GM18867 (cell line): ENCODE measurements at regions not wholly inside any gene's neighbourhood (a gene's known extent, or its start where the extent isn't known, plus 50 kb on each side); places are given as distances from the start of the nearest gene placed in this dataset.
"Not testable (repeated sequence)": the region's sequence is repeated elsewhere in the genome, so short reads cannot be mapped to it uniquely, and the experiment has no call there.

ENCODE experiments used
- ATAC-seq: cut with Tn5 transposase; IDR thresholded peaks from one replicate; pipeline ENCODE4 v1.9.1; 2021; ENCODE audit warnings: mild to moderate bottlenecking, moderate library complexity; ENCODE audit not compliant: unreplicated experiment

DNA sequence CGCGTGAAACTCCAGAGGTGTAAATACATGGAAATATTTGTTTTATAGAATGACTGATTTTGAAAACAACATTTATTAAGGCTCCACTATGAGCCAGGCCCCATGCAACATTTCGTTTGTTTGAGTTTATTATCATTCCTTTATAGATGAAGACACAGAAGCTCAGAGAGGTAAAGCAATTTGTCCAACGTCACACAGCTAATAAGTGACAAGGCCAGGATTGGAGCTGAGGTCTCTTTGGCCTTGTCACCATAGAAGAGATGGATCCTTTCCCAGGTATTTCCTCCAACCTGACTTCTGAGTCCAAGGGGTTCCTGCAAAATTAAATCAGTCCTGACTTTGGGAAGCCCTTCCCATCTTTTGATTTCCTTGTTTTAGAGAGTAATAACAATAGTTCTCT, 98.0 kb downstream of the SYF2 start:
- ATAC-seq = no peak

GRCh38 chr1:25131794-25132193, 100.5 kb downstream of the SYF2 start:
- no peak for ATAC-seq

- ATAC-seq = no peak
Measured at GRCh38 chr1:25130895-25131294, 101.4 kb downstream of the SYF2 start.

DNA sequence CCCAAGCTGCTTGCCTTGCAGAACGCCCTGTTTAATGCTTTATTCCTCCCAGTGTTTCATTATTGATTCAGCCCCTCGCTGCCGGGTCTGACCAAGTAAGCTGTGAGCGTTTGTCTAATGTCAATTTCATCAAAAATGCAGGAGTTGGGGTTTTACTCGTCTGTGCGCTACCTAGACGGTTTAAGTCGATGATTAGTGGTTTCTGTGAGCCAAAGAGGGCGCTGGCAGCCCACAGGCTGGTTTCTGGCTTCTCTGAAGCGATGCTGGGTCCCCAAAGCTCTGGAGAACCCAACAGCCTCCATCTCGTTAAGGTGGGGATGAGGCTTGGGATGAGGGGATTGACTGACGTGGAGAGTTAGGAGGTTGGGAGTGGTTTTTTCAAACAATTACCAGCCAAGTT, 102.9 kb downstream of the SYF2 start:
- no peak for ATAC-seq

GRCh38 chr1:25128121-25128621, 104.1 kb downstream of the SYF2 start:
- no peak for ATAC-seq

- no peak for ATAC-seq
Measured at GRCh38 chr1:25126562-25126961, 105.7 kb downstream of the SYF2 start.

GRCh38 chr1:25123551-25123950, 108.8 kb downstream of the SYF2 start:
- ATAC-seq = no peak

DNA sequence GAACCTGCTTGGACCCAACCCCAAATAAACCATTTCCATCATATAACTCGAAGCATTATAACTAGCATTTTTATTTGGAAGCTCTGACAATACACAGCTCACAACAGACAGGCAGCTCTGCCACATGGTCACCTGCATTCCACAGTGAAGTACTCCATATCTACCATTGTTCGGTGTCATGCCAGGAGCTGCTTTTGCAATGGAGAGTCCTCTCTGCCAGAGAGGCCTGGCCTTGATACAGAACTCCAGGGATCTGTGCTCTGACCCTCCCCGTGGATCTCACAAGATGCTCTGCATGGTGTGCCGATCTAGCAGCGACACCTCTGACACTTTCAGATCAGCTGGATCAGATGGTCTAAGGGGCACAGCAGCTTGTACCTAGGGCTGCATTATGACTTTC, 109.6 kb downstream of the SYF2 start:
- ATAC-seq = no peak

DNA sequence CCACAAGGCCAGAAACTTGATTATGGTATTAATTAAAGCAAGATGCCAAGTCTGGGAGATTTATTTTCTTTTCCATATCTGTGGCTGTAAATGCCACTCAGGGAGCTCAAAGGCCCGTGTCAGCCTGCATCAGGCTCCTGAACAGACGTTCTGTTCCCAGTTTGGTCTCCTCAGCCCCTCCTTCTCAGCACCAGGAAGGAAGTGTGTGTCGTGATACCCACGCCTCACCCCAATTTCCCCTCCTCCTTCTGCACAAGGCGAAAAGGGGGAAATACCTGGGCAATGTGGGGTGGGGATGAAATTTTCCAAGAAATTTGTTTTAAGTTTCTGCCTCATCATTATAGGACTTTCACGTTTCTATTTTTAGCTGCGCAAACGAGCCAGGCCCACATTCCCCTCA, 112.0 kb downstream of the SYF2 start:
- ATAC-seq = no peak

- no peak for ATAC-seq
Measured at GRCh38 chr1:25118546-25118945, 113.8 kb downstream of the SYF2 start.

DNA sequence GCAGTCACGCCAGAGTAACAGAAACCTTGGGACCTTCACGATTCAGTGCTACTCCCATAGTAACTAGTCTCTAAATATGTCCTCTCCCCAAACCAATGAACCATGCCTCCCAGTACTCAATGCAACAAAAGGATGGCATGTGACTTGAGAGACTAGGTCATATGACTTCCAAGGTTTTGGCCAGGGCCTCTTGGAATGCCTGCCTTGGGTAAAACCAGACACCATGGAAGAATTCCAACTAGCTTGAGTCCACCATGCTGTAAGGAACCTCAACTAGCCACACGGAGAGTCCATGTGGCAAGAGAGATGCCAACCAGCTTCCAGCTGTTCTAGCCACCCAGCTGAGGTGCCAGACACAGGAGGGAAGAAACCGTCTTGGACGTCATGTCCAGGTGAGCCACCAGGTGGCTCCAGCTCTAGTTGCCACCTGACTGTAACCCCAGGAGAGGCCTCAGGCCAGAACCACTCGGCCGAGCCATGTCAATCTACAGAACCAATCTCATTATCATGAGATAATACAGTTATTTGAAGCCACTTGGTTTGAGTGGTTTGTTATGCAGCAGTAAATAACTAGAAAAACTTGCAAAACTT, 115.0 kb downstream of the SYF2 start:
- no peak for ATAC-seq

- ATAC-seq = no peak
Measured at GRCh38 chr1:25116832-25117231, 115.5 kb downstream of the SYF2 start.

GRCh38 chr1:25116117-25116516, 116.2 kb downstream of the SYF2 start:
- not testable (repeated sequence) for ATAC-seq

- ATAC-seq = no peak
Measured at GRCh38 chr1:25113731-25114130, 118.6 kb downstream of the SYF2 start.

DNA sequence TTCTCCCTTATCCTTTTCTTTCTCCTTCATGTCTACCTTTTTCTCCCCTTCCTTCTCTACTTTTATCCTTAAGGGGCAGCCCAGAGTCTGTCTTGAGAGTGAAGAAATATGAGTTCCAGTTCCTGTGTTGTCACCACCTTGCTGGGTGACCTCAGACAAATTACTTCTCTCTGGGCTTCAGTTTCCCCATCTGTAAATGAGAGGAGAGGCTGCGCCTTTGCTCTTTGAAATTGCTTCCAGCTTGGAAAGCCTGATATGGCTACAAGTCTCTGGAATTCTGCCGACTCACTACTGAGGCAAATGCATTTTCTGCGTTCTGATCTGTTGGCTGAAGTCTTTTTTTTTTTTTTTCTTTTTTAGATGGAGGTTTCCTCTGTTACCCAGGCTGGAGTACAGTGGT, 119.2 kb downstream of the SYF2 start:
- ATAC-seq = no peak

- no peak for ATAC-seq
Measured at GRCh38 chr1:25112400-25112799, 119.9 kb downstream of the SYF2 start.

DNA sequence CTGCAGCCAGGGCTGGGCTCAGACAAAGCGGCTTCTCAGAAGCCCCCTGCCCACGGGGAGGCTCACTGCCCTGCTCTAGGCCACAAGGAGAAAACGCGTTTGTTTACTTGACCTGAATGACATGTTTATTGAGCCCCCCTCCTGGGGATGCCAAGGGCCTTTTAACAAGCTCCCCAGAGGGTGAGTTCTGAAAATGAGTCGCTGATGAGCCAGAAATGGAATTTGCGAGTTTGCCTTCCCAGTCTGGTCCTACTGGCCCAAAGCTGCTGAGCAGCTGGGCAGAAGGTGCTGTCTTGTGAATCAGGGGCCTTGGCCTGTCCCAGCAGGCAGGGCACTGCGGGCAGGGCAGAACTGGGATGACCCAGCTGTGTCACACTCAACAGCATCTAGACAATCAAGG, 120.6 kb downstream of the SYF2 start:
- ATAC-seq = no peak

DNA sequence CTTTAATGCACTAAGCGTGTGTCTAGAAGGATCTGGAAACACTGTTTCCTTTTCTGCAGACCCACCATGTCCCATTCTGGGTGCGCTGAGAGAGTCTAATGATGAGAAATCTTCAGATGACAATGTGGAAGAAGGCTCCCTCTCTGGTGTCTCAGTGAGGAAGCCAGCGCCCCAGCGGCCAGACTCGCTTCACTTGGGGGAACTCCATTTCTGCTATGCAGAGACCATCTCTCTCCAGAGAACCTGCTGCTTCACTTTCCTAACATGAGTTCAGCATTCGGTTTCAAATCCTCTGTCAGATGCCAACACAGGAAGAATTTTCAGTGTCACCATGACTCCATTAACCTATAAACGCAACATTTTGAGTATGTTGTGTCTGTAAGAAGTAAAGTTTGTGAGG, 121.8 kb downstream of the SYF2 start:
- no peak for ATAC-seq

GRCh38 chr1:25110036-25110435, 122.3 kb downstream of the SYF2 start:
- no peak for ATAC-seq

DNA sequence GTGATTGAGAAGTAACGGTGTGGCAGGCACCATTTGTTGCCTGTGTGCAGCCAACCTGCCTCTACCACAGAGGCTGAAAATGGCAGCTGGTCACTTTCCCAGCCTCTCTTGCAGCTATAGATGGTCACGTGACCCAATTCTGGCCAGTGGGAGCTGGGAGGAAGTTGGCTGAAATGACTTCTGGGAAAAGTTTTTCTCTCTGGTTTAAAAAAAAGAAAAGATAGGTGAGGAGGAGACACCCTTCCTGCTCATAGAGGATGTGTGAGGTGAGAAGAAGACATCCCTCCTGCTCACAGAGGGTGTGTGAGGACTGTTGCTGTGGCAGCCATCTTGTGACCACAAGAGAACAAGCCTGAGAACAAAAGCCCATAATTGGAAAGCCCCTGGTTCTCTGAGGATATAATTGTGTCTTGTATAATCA, 122.8 kb downstream of the SYF2 start:
- ATAC-seq = no peak

- no peak for ATAC-seq
Measured at GRCh38 chr1:25107643-25108010, 124.7 kb downstream of the SYF2 start.

- ATAC-seq = no peak
Measured at GRCh38 chr1:25106976-25107642, 125.2 kb downstream of the SYF2 start.

DNA sequence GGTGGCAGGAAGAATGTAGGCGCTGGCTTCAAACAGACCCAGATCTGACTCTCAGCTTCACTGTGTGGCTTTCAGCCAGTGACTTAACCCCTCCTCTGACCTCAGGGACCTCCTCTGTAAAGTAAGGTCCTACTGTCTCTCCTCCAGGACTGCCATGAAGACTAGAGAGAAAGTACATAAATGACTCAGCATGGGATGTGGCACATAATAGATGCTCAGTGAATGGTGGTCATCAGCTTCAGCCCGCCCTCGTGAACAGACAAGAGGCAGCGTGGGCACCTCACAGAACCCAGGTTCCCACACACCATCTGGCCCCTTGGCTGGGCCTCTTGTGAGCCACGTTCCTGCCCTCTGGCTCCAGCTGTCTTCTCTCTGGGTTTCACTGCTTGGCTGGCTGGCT, 126.0 kb downstream of the SYF2 start:
- ATAC-seq = no peak
